Posterior vena cava (tissue), 2 donors: ENCODE measurements at regions not wholly inside any gene's neighbourhood (a gene's known extent, or its start where the extent isn't known, plus 50 kb on each side); places are given as distances from the start of the nearest gene placed in this dataset.
"Not testable (repeated sequence)": the region's sequence is repeated elsewhere in the genome, so short reads cannot be mapped to it uniquely, and the experiment has no call there.

ENCODE experiments used
- DNase-seq: peaks from one replicate; pipeline ENCODE4 v3.0.0-alpha.2; 2020; ENCODE audit warnings: low spot score
- intact Hi-C, 2 donors: fragments of 100-400 bp; cut with DNase I; formaldehyde crosslinking; loops; one replicate each; pipeline versions ENCODE4 v1.14.1 to v1.14.2; 2022 to 2023
- donor health status: DM: yes; HTN: yes; CAD: no.
- donor health status: DM: yes; HTN: yes; CAD: no.

DNA sequence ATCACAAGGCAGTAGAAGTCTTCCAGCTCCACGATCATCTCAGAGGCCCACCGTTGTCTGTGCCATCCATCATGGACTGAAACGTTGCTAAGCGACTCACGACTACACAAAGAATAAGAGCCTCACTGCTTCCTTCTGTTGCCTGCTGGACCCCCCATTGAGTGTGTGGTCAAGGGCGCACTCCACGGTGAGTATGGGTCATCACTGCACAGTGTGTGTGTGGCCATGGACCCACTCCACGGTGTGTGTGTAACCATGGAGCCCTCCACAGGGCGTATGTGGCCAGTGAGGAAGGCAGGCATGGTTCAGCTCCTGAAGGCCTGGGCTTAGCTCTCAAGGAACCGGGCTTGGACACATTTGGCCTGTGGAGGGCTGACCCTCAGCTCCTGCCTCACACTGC lies 123.4 kb upstream of the AFDN start:
- DNase-seq, result no peak
- intact Hi-C loops, result no loop called here

DNA sequence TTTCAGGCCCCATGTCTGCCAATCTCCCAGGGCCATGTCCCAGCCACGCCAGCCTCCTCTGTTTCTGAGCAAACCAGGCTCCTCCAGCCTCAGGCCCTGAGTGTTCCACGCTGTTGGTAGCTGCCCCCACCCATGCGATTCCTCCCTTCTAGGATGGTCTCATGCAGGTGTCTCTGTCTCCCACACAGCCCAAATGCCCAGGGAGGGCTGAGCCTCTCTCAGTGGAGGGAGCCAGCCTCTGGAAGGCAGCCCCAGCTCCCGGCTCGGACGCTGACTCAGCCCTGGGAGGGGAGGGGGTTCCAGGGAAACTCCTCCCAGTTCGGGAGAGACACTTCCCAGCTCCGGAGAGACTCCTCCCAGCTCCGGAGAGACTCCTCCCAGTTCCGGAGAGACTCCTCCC lies 122.9 kb upstream of the AFDN start:
- DNase-seq, result peak; percentile 75
- intact Hi-C loops, result no loop called here

- DNase-seq, result peak; percentile 74
- intact Hi-C loops, result no loop called here
Measured at GRCh38 chr6:167704396-167704901, 122.3 kb upstream of the AFDN start.

DNA sequence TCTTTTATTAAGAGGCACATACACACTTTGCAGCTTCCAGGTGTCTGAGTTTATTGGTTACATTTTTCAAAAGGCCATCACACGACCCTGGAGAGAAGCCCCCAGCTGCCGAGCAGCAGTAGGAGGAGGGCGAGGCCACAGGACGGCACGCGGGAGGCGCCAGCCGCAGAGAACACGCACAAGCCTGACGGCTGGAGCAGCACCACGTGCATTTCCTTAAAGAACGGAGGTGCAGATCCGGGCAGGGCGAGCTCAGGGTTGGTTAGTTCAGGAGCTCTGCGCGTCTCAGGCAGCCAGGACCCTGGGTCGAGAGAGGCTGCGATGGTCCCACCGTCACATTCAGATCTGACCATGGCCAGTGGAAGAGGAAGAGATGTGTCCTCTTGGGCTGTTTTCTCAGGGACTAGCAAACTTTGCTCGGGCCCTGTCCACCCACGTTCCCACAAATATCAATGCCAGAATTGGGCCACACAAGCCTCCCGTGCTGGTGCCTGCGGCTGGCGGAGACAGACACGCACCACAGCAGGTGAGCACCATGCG lies 121.4 kb upstream of the AFDN start:
- intact Hi-C loops, result no loop called here
- DNase-seq, result peak; percentile 72

DNA sequence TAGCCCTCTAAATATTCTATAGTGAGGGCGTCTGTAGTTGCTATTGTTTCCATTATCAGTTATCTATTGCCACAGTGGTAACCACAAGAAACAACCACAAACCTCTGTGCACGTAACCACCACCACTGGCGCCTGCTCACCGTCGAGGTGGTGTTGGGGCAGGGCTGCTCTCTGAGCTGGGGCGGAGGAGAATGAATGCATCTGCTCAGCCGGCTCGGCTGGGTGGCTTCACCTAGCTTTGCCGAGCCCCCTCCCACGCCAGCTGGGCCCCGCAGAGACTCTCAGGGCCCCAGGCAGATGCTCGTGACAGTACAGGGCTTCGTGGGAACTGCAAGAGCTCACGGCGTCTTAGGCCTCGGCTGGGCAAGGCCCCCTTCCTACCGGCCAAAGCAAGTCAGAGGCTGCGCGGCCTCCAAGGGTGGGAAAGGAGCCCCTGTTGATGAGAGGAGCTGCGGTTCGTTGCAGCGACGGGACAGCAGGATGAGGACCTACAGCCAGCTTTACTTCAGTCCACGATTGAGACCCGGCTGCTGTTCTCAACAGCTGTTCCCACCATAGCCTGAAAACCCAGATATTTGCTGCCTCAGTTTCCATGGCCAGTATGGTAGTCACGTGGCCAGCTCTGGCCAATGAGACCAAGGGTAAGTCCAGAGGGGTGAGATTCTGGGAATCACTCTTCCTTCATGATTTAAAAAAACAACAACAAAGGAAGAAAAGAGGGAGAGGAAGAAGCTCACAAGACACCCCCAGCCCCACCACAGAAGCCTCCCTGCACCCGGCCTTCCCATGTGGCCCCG lies 120.2 kb upstream of the AFDN start:
- intact Hi-C loops, result no loop called here
- peak; percentile 65 for DNase-seq

DNA sequence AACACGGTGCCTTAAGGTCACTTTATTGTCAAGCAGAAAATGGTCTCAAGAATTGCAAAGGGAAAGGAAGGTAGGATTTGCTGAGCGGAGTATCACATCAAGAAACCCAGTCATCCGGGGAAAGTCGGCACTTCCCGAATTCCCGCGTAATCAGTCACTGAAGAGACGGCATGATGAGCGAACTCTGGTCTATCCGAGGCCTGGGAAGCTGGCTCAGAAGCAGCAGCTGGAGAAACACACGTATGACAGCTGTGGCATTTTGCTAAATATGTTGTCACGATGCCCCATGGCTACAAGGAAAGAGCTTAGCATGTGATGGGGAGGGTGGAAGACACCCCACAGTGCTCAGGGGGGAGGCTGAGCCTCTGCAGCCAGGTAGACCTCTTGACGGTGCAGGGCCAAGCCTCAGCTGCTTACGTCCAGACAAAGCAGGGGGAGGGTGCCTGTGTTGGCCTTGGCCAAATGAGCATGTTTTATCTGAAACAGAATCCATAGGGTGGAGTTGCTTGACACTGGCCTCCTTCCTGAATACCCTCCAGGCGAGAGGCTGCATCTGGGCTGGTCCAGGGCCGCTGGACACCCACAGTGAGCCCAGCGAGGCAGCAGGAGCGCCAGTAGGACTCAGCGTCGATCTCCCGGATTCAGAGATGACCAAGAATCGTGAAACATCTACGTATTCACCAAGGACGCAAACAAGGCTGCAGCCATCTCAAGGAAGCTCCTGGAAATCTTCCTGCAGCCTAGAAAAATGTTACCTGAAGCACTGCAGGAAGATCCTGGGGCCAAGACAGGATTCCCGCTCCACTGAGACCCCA lies 118.8 kb upstream of the AFDN start:
- intact Hi-C loops, result no loop called here
- peak; percentile 56 for DNase-seq

DNA sequence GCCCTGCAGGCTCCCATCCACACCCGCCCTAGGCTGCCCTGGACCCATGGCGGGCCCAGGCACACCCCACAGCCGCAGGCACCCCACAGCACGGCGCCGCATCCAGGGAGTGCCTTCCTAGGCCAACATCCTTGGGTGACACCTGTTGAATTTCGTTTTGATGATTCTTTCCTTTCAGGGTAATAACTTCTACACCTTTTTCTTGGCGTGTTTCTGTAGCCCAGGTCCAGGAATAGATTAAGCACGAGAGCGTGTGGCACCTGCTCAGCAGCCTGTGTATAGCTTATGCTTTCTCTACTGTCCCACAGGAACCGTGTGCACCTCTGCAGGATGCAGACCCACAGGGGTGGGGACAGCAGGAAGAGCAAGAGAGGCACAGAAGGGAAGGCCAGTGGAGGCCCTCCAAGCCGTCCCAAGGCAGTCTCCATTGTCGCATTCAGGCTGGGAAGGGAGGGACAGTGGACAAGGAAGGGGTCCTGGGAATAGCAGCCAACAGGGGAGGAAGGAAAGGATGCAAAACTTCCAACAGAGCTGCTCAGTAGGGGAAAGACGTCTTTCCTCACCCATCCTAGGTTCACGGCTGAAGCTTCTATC lies 118.1 kb upstream of the AFDN start:
- peak; percentile 60 for DNase-seq
- intact Hi-C loops, result no loop called here

DNA sequence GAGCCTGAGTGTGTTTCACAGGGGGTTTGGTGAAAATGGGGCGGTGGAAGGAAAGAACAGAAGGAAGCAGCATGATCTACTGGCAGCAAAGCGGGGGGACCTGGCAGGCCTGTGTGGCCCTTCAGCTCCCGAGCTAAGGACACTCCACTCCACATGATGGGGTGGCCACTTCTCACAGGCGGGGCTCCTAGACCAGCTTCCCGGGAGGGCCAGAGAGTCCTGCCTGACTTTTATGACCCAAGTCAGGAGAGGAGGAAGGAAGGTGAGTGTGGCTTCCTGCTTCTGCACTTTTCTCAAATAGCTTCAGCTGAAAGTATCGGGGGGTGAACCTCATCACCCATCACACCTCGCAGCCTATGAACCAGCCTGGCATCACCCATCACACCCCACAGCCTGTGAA lies 117.5 kb upstream of the AFDN start:
- intact Hi-C loops, result no loop called here
- no peak for DNase-seq

GRCh38 chr6:167709776-167710336 lies 116.9 kb upstream of the AFDN start:
- DNase-seq, result peak; percentile 72
- intact Hi-C loops, result not testable (repeated sequence)

- no peak for DNase-seq
- intact Hi-C loops, result no loop called here
Measured at GRCh38 chr6:167710363-167710920, 116.3 kb upstream of the AFDN start.

DNA sequence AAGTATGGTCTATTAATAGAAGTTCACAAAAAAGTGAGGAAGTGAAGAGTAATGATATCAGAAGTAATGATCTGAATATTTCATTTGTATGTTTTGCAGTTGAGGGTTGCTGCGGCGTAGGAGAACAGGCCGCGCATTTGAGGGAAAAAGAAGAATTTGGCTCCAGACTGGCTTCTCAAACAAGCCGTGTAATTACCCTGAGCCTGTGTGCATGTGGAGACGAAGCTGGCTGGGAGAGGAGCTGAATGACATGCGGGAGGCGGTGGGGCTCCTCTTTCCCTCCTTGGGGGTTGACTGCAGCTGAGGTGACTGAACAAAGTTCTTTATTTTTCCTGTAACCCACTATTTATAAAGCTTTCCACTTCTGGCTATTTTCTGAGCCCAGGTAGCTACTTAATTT lies 115.5 kb upstream of the AFDN start:
- intact Hi-C loops, result no loop called here

GRCh38 chr6:167711768-167712730 lies 114.7 kb upstream of the AFDN start:
- DNase-seq, result no peak
- intact Hi-C loops, result no loop called here

More for the DNA sequence above, 115.5 kb upstream of the AFDN start:
- DNase-seq, result no peak

GRCh38 chr6:167712731-167713475 lies 113.8 kb upstream of the AFDN start:
- peak; percentile 67 for DNase-seq
- intact Hi-C loops, result no loop called here

- intact Hi-C loops, result no loop called here
- no peak for DNase-seq
Measured at GRCh38 chr6:167714152-167714551, 112.6 kb upstream of the AFDN start.

- intact Hi-C loops, result no loop called here
- DNase-seq, result no peak
Measured at GRCh38 chr6:167717455-167717854, 109.3 kb upstream of the AFDN start.

- intact Hi-C loops, result no loop called here
- no peak for DNase-seq
Measured at GRCh38 chr6:167717867-167718266, 108.8 kb upstream of the AFDN start.

- intact Hi-C loops, result no loop called here
- DNase-seq, result no peak
Measured at GRCh38 chr6:167719920-167720319, 106.8 kb upstream of the AFDN start.
